ENCODE measurements at regions not wholly inside any gene's neighbourhood (a gene's known extent, or its start where the extent isn't known, plus 50 kb on each side); places are given as distances from the start of the nearest gene placed in this dataset.

- no peak for TF ChIP-seq CTCF (IDR thresholded peaks at IDR 0.05)
Observed at GRCh38 chr1:48082271-48082962, 85.2 kb upstream of the TRABD2B start.

GRCh38 chr1:48080331-48081255 is 83.4 kb upstream of the TRABD2B start:
- no peak for TF ChIP-seq CTCF (IDR thresholded peaks at IDR 0.05)

- no peak for TF ChIP-seq CTCF (IDR thresholded peaks at IDR 0.05)
Observed at GRCh38 chr1:48079096-48079495, 81.9 kb upstream of the TRABD2B start.

- no peak for TF ChIP-seq CTCF (IDR thresholded peaks at IDR 0.05)
Observed at GRCh38 chr1:48077795-48078222, 80.6 kb upstream of the TRABD2B start.

GRCh38 chr1:48076017-48076416 is 78.8 kb upstream of the TRABD2B start:
- no peak for TF ChIP-seq CTCF (IDR thresholded peaks at IDR 0.05)

- TF ChIP-seq CTCF (IDR thresholded peaks at IDR 0.05) = no peak
Observed at GRCh38 chr1:48073798-48074530, 76.8 kb upstream of the TRABD2B start.

GRCh38 chr1:48071513-48071912 is 74.3 kb upstream of the TRABD2B start:
- TF ChIP-seq CTCF (IDR thresholded peaks at IDR 0.05) = no peak
